CD14-positive monocyte (primary cell): ENCODE measurements at regions not wholly inside any gene's neighbourhood (a gene's known extent, or its start where the extent isn't known, plus 50 kb on each side); places are given as distances from the start of the nearest gene placed in this dataset.

Experiments used
- DNase-seq, 3 donors: peaks; one replicate each; pipeline ENCODE4 v3.0.0-alpha.2; 2011 to 2022
- H2AFZ ChIP-seq: 2 replicates; pipeline ENCODE4 v1.6.0; 2012; ENCODE audit warnings: mild to moderate bottlenecking, low read depth, low read length, inconsistent platforms; ENCODE audit not compliant: insufficient read depth, poor library complexity, severe bottlenecking
- H3K27ac ChIP-seq, 2 donors: 1 replicate in 1 of 2; 2 replicates in 1 of 2; pipeline ENCODE4 v1.5.1; 2012 to 2013; ENCODE audit warnings: low read length in 2 of 2, control low read depth in 1 of 2, inconsistent platforms in 1 of 2, low read depth in 1 of 2, mild to moderate bottlenecking in 1 of 2
- H3K27me3 ChIP-seq, 2 donors: one replicate each; pipeline versions ENCODE4 v1.6.0 to v1.6.1; 2011 to 2013; ENCODE audit warnings: low read length in 2 of 2; ENCODE audit not compliant: control insufficient read depth in 2 of 2, insufficient read depth in 2 of 2
- H3K36me3 ChIP-seq, 2 donors: replicated peaks in 1 of 2; 1 replicate in 1 of 2; 2 replicates in 1 of 2; pipeline versions ENCODE4 v1.5.1 to v1.6.1; 2012 to 2013; ENCODE audit warnings: low read length in 2 of 2, control low read depth in 1 of 2, inconsistent platforms in 1 of 2, mild to moderate bottlenecking in 1 of 2; ENCODE audit not compliant: insufficient read depth in 2 of 2, control insufficient read depth in 1 of 2
- H3K4me1 ChIP-seq, 2 donors: 1 replicate in 1 of 2; 2 replicates in 1 of 2; pipeline versions ENCODE4 v1.5.1 to v1.6.1; 2012 to 2013; ENCODE audit warnings: low read length in 2 of 2, control low read depth in 1 of 2, inconsistent platforms in 1 of 2, mild to moderate bottlenecking in 1 of 2, moderate library complexity in 1 of 2; ENCODE audit not compliant: insufficient read depth in 2 of 2, control insufficient read depth in 1 of 2
- H3K4me2 ChIP-seq: replicated peaks from 2 replicates; pipeline ENCODE3; 2012; ENCODE audit warnings: low read length, moderate library complexity, mild to moderate bottlenecking; ENCODE audit not compliant: poor library complexity, severe bottlenecking; ENCODE audit errors: extremely low read depth
- H3K4me3 ChIP-seq, 3 experiments: fragments of 200-600 bp in 1 of 3; sonication (generic) in 1 of 3; replicated peaks in 1 of 3; 1 replicate in 2 of 3; 2 replicates in 1 of 3; pipeline ENCODE4 v1.5.1; 2011 to 2013; ENCODE audit warnings: low read length in 3 of 3, mild to moderate bottlenecking in 3 of 3, control low read depth in 2 of 3, low read depth in 2 of 3, inconsistent platforms in 1 of 3, moderate library complexity in 1 of 3
- H3K79me2 ChIP-seq: 2 replicates; pipeline ENCODE4 v1.6.0; 2012; ENCODE audit warnings: mild to moderate bottlenecking, control low read depth, inconsistent platforms, low read length, moderate library complexity; ENCODE audit not compliant: insufficient read depth
- H3K9ac ChIP-seq: 2 replicates; pipeline ENCODE4 v1.6.0; 2017; ENCODE audit warnings: low read length, mild to moderate bottlenecking; ENCODE audit not compliant: insufficient read depth, poor library complexity, severe bottlenecking
- H3K9me3 ChIP-seq, 2 donors: replicated peaks in 1 of 2; 1 replicate in 1 of 2; 2 replicates in 1 of 2; pipeline versions ENCODE4 v1.5.1 to v1.6.1; 2012 to 2013; ENCODE audit warnings: low read length in 2 of 2, control low read depth in 1 of 2; ENCODE audit not compliant: control insufficient read depth in 1 of 2, insufficient read depth in 1 of 2
- H4K20me1 ChIP-seq: 2 replicates; pipeline ENCODE4 v1.6.0; 2012; ENCODE audit warnings: mild to moderate bottlenecking, low read length, control low read depth, moderate library complexity; ENCODE audit not compliant: insufficient read depth
- H3K27ac Mint-ChIP-seq, 7 donors: one replicate each; pipeline ENCODE4 v1.8.0; 2020; ENCODE audit warnings: mild to moderate bottlenecking in 7 of 7, mixed read lengths in 7 of 7, moderate library complexity in 6 of 7, inconsistent platforms in 2 of 7
- H3K27me3 Mint-ChIP-seq, 3 donors: one replicate each; pipeline ENCODE4 v1.8.0; 2021 to 2022; ENCODE audit warnings: low read depth in 3 of 3, mild to moderate bottlenecking in 3 of 3, mixed read lengths in 3 of 3, moderate library complexity in 3 of 3, inconsistent platforms in 1 of 3
- H3K36me3 Mint-ChIP-seq, 2 donors: one replicate each; pipeline ENCODE4 v1.8.0; 2020; ENCODE audit warnings: mixed read lengths in 2 of 2, inconsistent platforms in 1 of 2, mild to moderate bottlenecking in 1 of 2
- H3K4me1 Mint-ChIP-seq: one replicate; pipeline ENCODE4 v1.8.0; 2020; ENCODE audit warnings: mild to moderate bottlenecking, mixed read lengths
- H3K4me3 Mint-ChIP-seq, 2 donors: one replicate each; pipeline ENCODE4 v1.8.0; 2020; ENCODE audit warnings: mild to moderate bottlenecking in 2 of 2, mixed read lengths in 2 of 2, moderate library complexity in 1 of 2
- H3K9me3 Mint-ChIP-seq, 7 donors: one replicate each; pipeline ENCODE4 v1.8.0; 2020 to 2022; ENCODE audit warnings: mixed read lengths in 7 of 7, mild to moderate bottlenecking in 6 of 7, moderate library complexity in 6 of 7, inconsistent platforms in 2 of 7
- WGBS: methylation state at CpG from one replicate; pipeline ENCODE4 v1.1.5; 2013; ENCODE audit warnings: missing lambda C conversion rate; ENCODE audit not compliant: insufficient coverage; 5-methylcytosine and 5-hydroxymethylcytosine counted together
- intact Hi-C, 2 donors: fragments of 100-400 bp; cut with micrococcal nuclease; formaldehyde crosslinking; loops; one replicate each; pipeline versions ENCODE4 v1.15.0 to v1.15.1; 2023
- TF ChIP-seq, protein P1 (sequence below): fragments of 200-600 bp; IDR thresholded peaks from one replicate; pipeline ENCODE4 v1.8.0; 2022; ENCODE audit warnings: antibody characterized with exemption, mild to moderate bottlenecking

- no peak for DNase-seq
- Histone ChIP-seq H3K36me3 (no peaks in the 10 kb centered on the region), H3K4me3 (no peak overlapping the region), H3K9ac (no peak overlapping the region), H3K4me2 (no peak overlapping the region), H3K79me2 (no peaks in the 10 kb centered on the region), H4K20me1 (no peaks in the 10 kb centered on the region), H2AFZ (no peak overlapping the region), H3K27me3 (peaks cover 0 to 3% of the 10 kb centered on the region in 2 donors), H3K4me1 (no peaks in the 10 kb centered on the region), H3K9me3 (no peaks in the 10 kb centered on the region), H3K27ac (no peak overlapping the region)
- no peaks in the 10 kb centered on the region for H3K36me3 Mint-ChIP-seq
- TF ChIP-seq, protein P1, sequence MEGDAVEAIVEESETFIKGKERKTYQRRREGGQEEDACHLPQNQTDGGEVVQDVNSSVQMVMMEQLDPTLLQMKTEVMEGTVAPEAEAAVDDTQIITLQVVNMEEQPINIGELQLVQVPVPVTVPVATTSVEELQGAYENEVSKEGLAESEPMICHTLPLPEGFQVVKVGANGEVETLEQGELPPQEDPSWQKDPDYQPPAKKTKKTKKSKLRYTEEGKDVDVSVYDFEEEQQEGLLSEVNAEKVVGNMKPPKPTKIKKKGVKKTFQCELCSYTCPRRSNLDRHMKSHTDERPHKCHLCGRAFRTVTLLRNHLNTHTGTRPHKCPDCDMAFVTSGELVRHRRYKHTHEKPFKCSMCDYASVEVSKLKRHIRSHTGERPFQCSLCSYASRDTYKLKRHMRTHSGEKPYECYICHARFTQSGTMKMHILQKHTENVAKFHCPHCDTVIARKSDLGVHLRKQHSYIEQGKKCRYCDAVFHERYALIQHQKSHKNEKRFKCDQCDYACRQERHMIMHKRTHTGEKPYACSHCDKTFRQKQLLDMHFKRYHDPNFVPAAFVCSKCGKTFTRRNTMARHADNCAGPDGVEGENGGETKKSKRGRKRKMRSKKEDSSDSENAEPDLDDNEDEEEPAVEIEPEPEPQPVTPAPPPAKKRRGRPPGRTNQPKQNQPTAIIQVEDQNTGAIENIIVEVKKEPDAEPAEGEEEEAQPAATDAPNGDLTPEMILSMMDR = no peak
- H3K4me1 Mint-ChIP-seq = peaks cover 3% of the 10 kb centered on the region
- peaks cover 4 to 18% (median 9%) of the 10 kb centered on the region in 3 donors for H3K27me3 Mint-ChIP-seq
- intact Hi-C loops = no loop called here
- H3K27ac Mint-ChIP-seq = peak overlapping the region in 1 of 7 donors; percentile 23
- WGBS = 80% methylated on average over 1 of the region's 8 CpGs
- no peak overlapping the region for H3K4me3 Mint-ChIP-seq
- H3K9me3 Mint-ChIP-seq = peaks cover 0 to 2% (median 0%) of the 10 kb centered on the region in 7 donors
Measured at GRCh38 chr17:73939806-73940205, 263.7 kb upstream of the RPL38 start.

DNA sequence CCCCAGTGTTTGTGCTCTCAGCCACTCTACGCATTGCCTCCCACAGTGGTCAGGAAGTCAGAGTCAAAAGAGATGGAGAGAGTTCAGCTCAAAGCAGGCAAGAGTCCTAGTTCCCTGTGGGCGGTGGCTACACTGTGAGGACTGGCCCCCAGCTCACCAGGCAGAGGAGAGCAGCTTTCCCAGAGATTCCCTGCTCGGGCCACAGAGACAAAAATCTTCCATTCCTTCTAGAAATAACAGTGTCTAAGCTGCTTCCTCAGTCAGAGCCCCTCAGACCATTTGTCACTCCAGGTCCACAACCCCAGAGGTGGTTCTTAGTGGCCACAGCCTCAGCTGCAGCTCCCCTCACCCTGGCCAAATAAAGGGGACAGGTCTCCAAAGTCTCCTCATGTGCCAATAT, 263.0 kb upstream of the RPL38 start:
- no peaks in the 10 kb centered on the region for H3K79me2 ChIP-seq
- Mint-ChIP-seq H3K4me1 (peaks cover 3% of the 10 kb centered on the region), H3K9me3 (peaks cover 0 to 2% (median 0%) of the 10 kb centered on the region in 7 donors), H3K4me3 (no peak overlapping the region), H3K36me3 (no peaks in the 10 kb centered on the region), H3K27ac (no peak overlapping the region), H3K27me3 (peaks cover 4 to 18% (median 10%) of the 10 kb centered on the region in 3 donors)
- intact Hi-C loops = no loop called here
- no peaks in the 10 kb centered on the region for H3K9me3 ChIP-seq
- H3K27ac ChIP-seq = no peak overlapping the region
- no peak overlapping the region for H2AFZ ChIP-seq
- H3K4me3 ChIP-seq = no peak overlapping the region
- no peaks in the 10 kb centered on the region for H3K36me3 ChIP-seq
- H4K20me1 ChIP-seq = no peaks in the 10 kb centered on the region
- peaks cover 0 to 3% of the 10 kb centered on the region in 2 donors for H3K27me3 ChIP-seq
- no peak overlapping the region for H3K4me2 ChIP-seq
- TF ChIP-seq, protein P1 = no peak
- no peaks in the 10 kb centered on the region for H3K4me1 ChIP-seq
- WGBS = 83% methylated on average over 1 of the region's 3 CpGs
- DNase-seq = no peak
- no peak overlapping the region for H3K9ac ChIP-seq
